ENCODE measurements at regions not wholly inside any gene's neighbourhood (a gene's known extent, or its start where the extent isn't known, plus 50 kb on each side); places are given as distances from the start of the nearest gene placed in this dataset.
"Not testable (repeated sequence)": the region's sequence is repeated elsewhere in the genome, so short reads cannot be mapped to it uniquely, and the experiment has no call there.

DNA sequence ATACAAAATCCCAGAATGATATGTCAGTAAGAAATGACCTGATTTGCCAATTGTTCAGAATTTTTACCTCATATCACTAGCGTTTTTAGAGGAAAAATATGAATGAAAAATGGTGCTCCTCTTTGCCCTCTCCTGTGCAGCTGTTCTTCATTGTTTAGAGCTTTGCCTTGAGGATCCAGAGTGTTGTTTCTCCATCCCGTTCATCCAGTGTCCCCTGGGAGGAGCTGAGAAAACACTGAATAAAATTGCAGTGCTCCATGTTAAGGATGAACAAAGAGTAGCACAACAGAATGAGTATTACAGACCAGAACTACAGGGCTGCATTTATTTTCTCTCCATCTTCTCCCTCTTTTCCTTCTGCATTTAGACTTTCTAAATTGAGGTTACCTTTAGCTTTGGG is 133.1 kb downstream of the ADCYAP1 start:
- Histone ChIP-seq H3K27ac (no peak overlapping the region), H3K36me3 (ENCODE audit: insufficient read depth in 1 of 2, low read depth in 1 of 2) (no peaks in the 10 kb centered on the region), H3K27me3 (ENCODE audit: insufficient read depth in 3 of 3, low read length in 2 of 3) (peaks cover 0 to 4% (median 0%) of the 10 kb centered on the region in 3 donors), H3K4me1 (no peaks in the 10 kb centered on the region), H3K9me3 (no peaks in the 10 kb centered on the region), H3K4me3 (no peak overlapping the region)
- intact Hi-C loops (cut with DNase I) = no loop called here
- ATAC-seq = no peak
- no peak for DNase-seq
- TF ChIP-seq, protein P1, sequence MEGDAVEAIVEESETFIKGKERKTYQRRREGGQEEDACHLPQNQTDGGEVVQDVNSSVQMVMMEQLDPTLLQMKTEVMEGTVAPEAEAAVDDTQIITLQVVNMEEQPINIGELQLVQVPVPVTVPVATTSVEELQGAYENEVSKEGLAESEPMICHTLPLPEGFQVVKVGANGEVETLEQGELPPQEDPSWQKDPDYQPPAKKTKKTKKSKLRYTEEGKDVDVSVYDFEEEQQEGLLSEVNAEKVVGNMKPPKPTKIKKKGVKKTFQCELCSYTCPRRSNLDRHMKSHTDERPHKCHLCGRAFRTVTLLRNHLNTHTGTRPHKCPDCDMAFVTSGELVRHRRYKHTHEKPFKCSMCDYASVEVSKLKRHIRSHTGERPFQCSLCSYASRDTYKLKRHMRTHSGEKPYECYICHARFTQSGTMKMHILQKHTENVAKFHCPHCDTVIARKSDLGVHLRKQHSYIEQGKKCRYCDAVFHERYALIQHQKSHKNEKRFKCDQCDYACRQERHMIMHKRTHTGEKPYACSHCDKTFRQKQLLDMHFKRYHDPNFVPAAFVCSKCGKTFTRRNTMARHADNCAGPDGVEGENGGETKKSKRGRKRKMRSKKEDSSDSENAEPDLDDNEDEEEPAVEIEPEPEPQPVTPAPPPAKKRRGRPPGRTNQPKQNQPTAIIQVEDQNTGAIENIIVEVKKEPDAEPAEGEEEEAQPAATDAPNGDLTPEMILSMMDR (IDR thresholded peaks at IDR 0.05) = no peak
- 17 to 22% (median 17%) methylated on average over 2 of the region's 2 CpGs for WGBS, 3 donors

DNA sequence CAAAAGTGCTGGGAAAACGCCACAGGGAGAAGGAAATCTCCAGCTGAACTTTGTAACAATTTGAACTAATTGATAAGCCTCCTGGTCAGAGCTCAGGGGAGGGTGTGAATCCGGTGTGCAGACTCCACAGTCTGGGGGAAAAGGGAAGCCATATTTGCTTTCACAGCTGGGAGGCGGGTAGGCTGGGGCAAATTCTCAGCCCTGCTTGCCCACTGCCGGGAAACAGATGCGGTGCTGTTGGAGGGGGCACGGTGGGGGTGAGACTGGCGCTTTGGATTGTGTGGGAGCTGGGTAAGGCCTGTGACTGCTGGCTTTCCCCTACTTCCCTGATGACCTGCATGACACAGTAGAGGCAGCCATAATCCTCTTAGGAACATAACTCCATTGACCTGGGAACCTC is 134.8 kb downstream of the ADCYAP1 start:
- ATAC-seq = no peak

DNA sequence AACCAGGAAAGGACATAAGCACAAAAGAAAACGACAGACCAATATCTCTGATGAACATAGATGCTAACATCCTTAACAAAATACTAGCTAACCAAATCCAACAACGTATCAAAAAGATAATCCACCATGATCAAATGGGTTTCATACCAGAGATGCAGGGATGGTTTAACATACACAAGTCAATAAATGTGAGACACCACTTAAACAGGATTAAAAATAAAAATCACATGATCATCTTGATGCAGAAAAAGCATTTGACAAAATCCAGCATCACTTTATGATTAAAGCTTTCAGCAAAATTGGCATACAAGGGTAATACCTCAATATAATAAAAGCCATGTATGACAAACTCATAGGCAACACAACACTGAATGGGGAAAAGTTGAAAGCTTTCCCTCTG is 138.4 kb downstream of the ADCYAP1 start:
- H3K4me1 ChIP-seq; H3K27ac ChIP-seq; H3K4me3 ChIP-seq; intact Hi-C loops (cut with DNase I); H3K9me3 ChIP-seq; DNase-seq; ATAC-seq; H3K36me3 ChIP-seq (ENCODE audit: insufficient read depth in 1 of 2, low read depth in 1 of 2); H3K27me3 ChIP-seq (ENCODE audit: insufficient read depth in 3 of 3, low read length in 2 of 3): not testable (repeated sequence)
- WGBS, 3 donors = 40 to 69% (median 64%) methylated on average over 2 of the region's 2 CpGs

More for the DNA sequence above, 134.8 kb downstream of the ADCYAP1 start:
- TF ChIP-seq, protein P1 (IDR thresholded peaks at IDR 0.05) = no peak
- no peak for DNase-seq
- intact Hi-C loops (cut with DNase I) = no loop called here
- Histone ChIP-seq H3K4me3 (no peak overlapping the region), H3K27me3 (ENCODE audit: insufficient read depth in 3 of 3, low read length in 2 of 3) (peaks cover 0 to 4% (median 0%) of the 10 kb centered on the region in 3 donors), H3K27ac (no peak overlapping the region), H3K36me3 (ENCODE audit: insufficient read depth in 1 of 2, low read depth in 1 of 2) (no peaks in the 10 kb centered on the region), H3K4me1 (no peaks in the 10 kb centered on the region), H3K9me3 (no peaks in the 10 kb centered on the region)
- 88 to 93% (median 92%) methylated on average over 7 of the region's 7 CpGs for WGBS, 3 donors

DNA sequence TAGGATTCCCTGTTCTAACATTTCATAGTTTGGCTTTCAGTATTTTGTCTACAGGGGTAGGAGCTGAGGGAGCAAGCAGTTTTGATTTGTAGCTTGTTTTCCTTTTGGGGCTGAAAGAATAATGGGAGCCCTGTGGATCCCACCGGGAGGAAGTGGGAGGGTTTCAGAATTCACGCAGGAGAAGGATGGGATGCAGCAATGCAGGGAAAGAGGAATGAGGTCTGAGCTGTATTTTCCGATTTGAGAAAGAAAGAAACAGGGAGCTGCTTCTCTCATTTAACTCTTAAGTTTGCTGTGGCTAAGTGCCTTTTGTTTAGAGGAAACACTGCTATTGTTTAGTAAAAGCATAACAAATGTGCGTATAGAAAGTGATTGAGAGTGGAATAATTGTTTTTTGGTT is 141.0 kb downstream of the ADCYAP1 start:
- no peak for DNase-seq
- no peaks in the 10 kb centered on the region for H3K4me1 ChIP-seq
- no peak overlapping the region for H3K27ac ChIP-seq
- no peak for ATAC-seq
- H3K36me3 ChIP-seq (ENCODE audit: insufficient read depth in 1 of 2, low read depth in 1 of 2) = no peaks in the 10 kb centered on the region
- no peak overlapping the region for H3K4me3 ChIP-seq
- no peaks in the 10 kb centered on the region for H3K27me3 ChIP-seq (ENCODE audit: insufficient read depth in 3 of 3, low read length in 2 of 3)
- TF ChIP-seq, protein P1 (IDR thresholded peaks at IDR 0.05) = no peak
- intact Hi-C loops (cut with DNase I) = no loop called here
- H3K9me3 ChIP-seq = no peaks in the 10 kb centered on the region
- WGBS, 3 donors = 20 to 24% (median 22%) methylated on average over 4 of the region's 4 CpGs

DNA sequence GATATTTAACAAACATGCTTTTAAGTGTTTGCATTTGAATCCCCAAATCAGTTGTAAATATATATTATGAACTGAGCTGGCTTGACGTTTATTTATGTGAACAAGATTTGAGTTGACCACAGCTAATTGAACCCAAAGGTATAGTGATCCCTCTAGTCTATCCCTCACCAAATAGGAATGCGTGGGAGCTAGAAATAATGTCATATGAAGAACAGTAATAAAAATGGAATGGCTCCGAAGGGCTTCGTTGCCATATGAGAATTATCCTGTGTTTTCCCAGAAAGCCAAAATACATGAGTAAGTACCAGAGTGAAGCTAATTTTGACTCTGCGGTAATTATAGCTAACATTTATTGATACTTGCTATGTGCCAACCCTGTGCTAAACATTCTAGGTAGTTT is 142.7 kb downstream of the ADCYAP1 start:
- Histone ChIP-seq H3K27ac (no peak overlapping the region), H3K4me1 (no peaks in the 10 kb centered on the region), H3K4me3 (no peak overlapping the region), H3K36me3 (ENCODE audit: insufficient read depth in 1 of 2, low read depth in 1 of 2) (no peaks in the 10 kb centered on the region), H3K27me3 (ENCODE audit: insufficient read depth in 3 of 3, low read length in 2 of 3) (no peaks in the 10 kb centered on the region), H3K9me3 (peaks cover 1% of the 10 kb centered on the region)
- no peak for DNase-seq
- TF ChIP-seq, protein P1 (IDR thresholded peaks at IDR 0.05) = no peak
- intact Hi-C loops (cut with DNase I) = no loop called here
- no peak for ATAC-seq
- 58 to 63% (median 63%) methylated on average over 5 of the region's 5 CpGs for WGBS, 3 donors
